ENCODE measurements at regions not wholly inside any gene's neighbourhood (a gene's known extent, or its start where the extent isn't known, plus 50 kb on each side); places are given as distances from the start of the nearest gene placed in this dataset.

GRCh38 chr2:5495586-5495985, 196.6 kb upstream of the SOX11 start:
- TF ChIP-seq EZH2phosphoT487 (conservative IDR thresholded peaks at IDR 0.05; ENCODE audit: low read length) = no peak
- no peak for TF ChIP-seq CTCF (IDR thresholded peaks at IDR 0.05; ENCODE audit: insufficient read depth, low read length, poor library complexity, severe bottlenecking)
- no peaks in the 10 kb centered on the region for H3K79me2 ChIP-seq (ENCODE audit: insufficient read depth, low read length)
- H3K36me3 ChIP-seq (ENCODE audit: low read length) = no peaks in the 10 kb centered on the region

DNA sequence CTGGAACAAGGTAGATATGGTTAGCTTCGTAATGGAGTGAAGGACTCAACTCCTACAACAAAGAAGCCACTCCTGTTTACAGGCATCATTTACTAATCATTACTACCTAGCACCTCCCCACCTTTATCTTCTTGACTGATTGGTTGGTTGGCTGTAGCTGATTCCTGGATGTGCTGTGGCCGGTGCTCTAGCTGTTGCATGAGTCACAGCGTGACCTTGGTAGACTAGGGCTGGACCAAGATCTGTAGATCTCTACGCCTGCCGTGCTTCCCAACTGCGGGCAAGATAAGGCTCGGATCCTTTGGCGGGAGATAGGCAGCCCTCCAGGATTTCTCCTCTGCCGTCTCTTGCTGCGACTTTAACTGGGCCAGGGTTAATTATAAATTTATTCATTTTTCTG, 194.3 kb upstream of the SOX11 start:
- Histone ChIP-seq H3K4me2 (ENCODE audit: low read depth, low read length, poor library complexity, severe bottlenecking) (no peak overlapping the region), H3K9ac (ENCODE audit: low read length) (no peak overlapping the region), H3K27ac (ENCODE audit: low read depth, low read length) (no peak overlapping the region), H4K20me1 (ENCODE audit: low read depth, low read length) (no peaks in the 10 kb centered on the region), H3F3A (ENCODE audit: insufficient read depth) (no peaks in the 10 kb centered on the region), H2AFZ (ENCODE audit: low read depth, low read length, severe bottlenecking) (no peak overlapping the region), H3K36me3 (ENCODE audit: low read length) (no peaks in the 10 kb centered on the region), H3K9me2 (replicated peaks; ENCODE audit: insufficient read depth, low read length) (no peaks in the 10 kb centered on the region), H3K9me3 (ENCODE audit: insufficient read depth, low read length) (no peaks in the 10 kb centered on the region), H3K4me3 (ENCODE audit: insufficient read depth, low read length, poor library complexity, severe bottlenecking) (no peak overlapping the region), H3K27me3 (ENCODE audit: low read length) (no peaks in the 10 kb centered on the region), H3K79me2 (ENCODE audit: insufficient read depth, low read length) (no peaks in the 10 kb centered on the region)
- TF ChIP-seq EZH2phosphoT487 (conservative IDR thresholded peaks at IDR 0.05; ENCODE audit: low read length) = no peak
- no peak for TF ChIP-seq CTCF (IDR thresholded peaks at IDR 0.05; ENCODE audit: insufficient read depth, low read length, poor library complexity, severe bottlenecking)

More at GRCh38 chr2:5495586-5495985, 196.6 kb upstream of the SOX11 start:
- no peak overlapping the region for H3K4me3 ChIP-seq (ENCODE audit: insufficient read depth, low read length, poor library complexity, severe bottlenecking)
- no peaks in the 10 kb centered on the region for H3K9me2 ChIP-seq (replicated peaks; ENCODE audit: insufficient read depth, low read length)
- no peaks in the 10 kb centered on the region for H3K27me3 ChIP-seq (ENCODE audit: low read length)
- H3K27ac ChIP-seq (ENCODE audit: low read depth, low read length) = no peak overlapping the region
- H3F3A ChIP-seq (ENCODE audit: insufficient read depth) = no peaks in the 10 kb centered on the region
- H3K9me3 ChIP-seq (ENCODE audit: insufficient read depth, low read length) = no peaks in the 10 kb centered on the region
- H3K9ac ChIP-seq (ENCODE audit: low read length) = no peak overlapping the region
- H3K4me2 ChIP-seq (ENCODE audit: low read depth, low read length, poor library complexity, severe bottlenecking) = no peak overlapping the region
- H4K20me1 ChIP-seq (ENCODE audit: low read depth, low read length) = no peaks in the 10 kb centered on the region
- H2AFZ ChIP-seq (ENCODE audit: low read depth, low read length, severe bottlenecking) = no peak overlapping the region

DNA sequence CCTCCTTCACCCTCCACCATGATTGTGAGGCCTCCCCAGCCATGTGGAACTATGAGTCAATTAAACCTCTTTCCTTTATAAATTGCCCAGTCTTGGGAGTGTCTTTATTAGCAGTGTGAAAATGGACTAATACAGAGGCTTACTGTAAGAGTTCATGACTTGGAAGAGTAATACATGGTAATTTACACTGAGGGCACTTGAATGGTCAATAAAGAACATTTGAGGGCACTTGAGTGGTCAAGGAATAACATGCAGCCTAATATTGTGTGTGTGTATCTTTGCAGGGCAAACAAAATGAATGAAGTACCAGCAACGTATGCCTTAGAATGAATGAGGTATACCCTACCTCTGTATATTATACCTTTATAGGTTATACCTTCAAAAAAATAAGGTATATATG, 190.4 kb upstream of the SOX11 start:
- TF ChIP-seq EZH2phosphoT487 (conservative IDR thresholded peaks at IDR 0.05; ENCODE audit: low read length) = no peak
- no peak for TF ChIP-seq CTCF (IDR thresholded peaks at IDR 0.05; ENCODE audit: insufficient read depth, low read length, poor library complexity, severe bottlenecking)
- no peaks in the 10 kb centered on the region for H3F3A ChIP-seq (ENCODE audit: insufficient read depth)
- no peaks in the 10 kb centered on the region for H3K9me3 ChIP-seq (ENCODE audit: insufficient read depth, low read length)
- H2AFZ ChIP-seq (ENCODE audit: low read depth, low read length, severe bottlenecking) = no peak overlapping the region
- no peak overlapping the region for H3K9ac ChIP-seq (ENCODE audit: low read length)
- no peaks in the 10 kb centered on the region for H4K20me1 ChIP-seq (ENCODE audit: low read depth, low read length)
- no peaks in the 10 kb centered on the region for H3K27me3 ChIP-seq (ENCODE audit: low read length)
- no peak overlapping the region for H3K4me2 ChIP-seq (ENCODE audit: low read depth, low read length, poor library complexity, severe bottlenecking)
- H3K36me3 ChIP-seq (ENCODE audit: low read length) = no peaks in the 10 kb centered on the region
- no peak overlapping the region for H3K4me3 ChIP-seq (ENCODE audit: insufficient read depth, low read length, poor library complexity, severe bottlenecking)
- no peaks in the 10 kb centered on the region for H3K79me2 ChIP-seq (ENCODE audit: insufficient read depth, low read length)
- no peak overlapping the region for H3K27ac ChIP-seq (ENCODE audit: low read depth, low read length)
- no peaks in the 10 kb centered on the region for H3K9me2 ChIP-seq (replicated peaks; ENCODE audit: insufficient read depth, low read length)
